ENCODE measurements at regions not wholly inside any gene's neighbourhood (a gene's known extent, or its start where the extent isn't known, plus 50 kb on each side); places are given as distances from the start of the nearest gene placed in this dataset.

DNA sequence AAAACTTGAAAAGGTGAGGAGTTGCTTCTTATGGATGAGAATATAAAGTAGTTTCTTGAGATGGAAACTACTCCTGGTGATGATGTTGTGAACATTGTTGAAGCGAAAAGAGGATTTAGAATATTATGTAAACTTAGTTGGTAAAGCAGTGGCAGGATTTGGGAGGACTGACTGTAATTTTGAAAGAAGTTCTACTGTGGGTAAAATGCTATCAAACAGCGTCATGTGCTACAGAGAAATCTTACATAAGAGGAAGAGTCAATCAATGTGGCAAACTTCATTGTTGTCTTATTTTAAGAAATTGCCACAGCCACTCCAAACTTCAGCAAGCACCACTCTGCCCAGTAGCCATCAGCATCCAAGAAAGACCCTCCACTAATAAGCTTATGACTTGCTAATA is 112.9 kb upstream of the ZEB2 start:
- ATAC-seq (ENCODE audit: poor library complexity) = no peak
- H3K4me1 ChIP-seq (ENCODE audit: insufficient read depth, low read length) = no peaks in the 10 kb centered on the region
- DNase-seq = no peak
- H3K27me3 ChIP-seq (ENCODE audit: control insufficient read depth in 1 of 2, insufficient read depth in 2 of 2, low read length in 2 of 2) = no peaks in the 10 kb centered on the region
- Mint-ChIP-seq H3K27me3 (no peaks in the 10 kb centered on the region), H3K36me3 (ENCODE audit: low read depth) (no peaks in the 10 kb centered on the region), H3K4me1 (ENCODE audit: low read depth) (no peaks in the 10 kb centered on the region), H3K27ac (no peak overlapping the region), H3K4me3 (no peak overlapping the region), H3K9me3 (peaks cover 5% of the 10 kb centered on the region)
- no peaks in the 10 kb centered on the region for H3K9me3 ChIP-seq (ENCODE audit: control insufficient read depth in 1 of 2, insufficient read depth in 1 of 2, low read length in 2 of 2)
- CTCF ChIA-PET = no interaction called here
- H3K27ac ChIP-seq (ENCODE audit: low read depth in 1 of 2, low read length in 2 of 2) = no peak overlapping the region
- intact Hi-C loops (cut with DNase I, micrococcal nuclease) = no loop called here
- TF ChIP-seq, protein P1, sequence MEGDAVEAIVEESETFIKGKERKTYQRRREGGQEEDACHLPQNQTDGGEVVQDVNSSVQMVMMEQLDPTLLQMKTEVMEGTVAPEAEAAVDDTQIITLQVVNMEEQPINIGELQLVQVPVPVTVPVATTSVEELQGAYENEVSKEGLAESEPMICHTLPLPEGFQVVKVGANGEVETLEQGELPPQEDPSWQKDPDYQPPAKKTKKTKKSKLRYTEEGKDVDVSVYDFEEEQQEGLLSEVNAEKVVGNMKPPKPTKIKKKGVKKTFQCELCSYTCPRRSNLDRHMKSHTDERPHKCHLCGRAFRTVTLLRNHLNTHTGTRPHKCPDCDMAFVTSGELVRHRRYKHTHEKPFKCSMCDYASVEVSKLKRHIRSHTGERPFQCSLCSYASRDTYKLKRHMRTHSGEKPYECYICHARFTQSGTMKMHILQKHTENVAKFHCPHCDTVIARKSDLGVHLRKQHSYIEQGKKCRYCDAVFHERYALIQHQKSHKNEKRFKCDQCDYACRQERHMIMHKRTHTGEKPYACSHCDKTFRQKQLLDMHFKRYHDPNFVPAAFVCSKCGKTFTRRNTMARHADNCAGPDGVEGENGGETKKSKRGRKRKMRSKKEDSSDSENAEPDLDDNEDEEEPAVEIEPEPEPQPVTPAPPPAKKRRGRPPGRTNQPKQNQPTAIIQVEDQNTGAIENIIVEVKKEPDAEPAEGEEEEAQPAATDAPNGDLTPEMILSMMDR (IDR thresholded peaks at IDR 0.05) = no peak
- H3K36me3 ChIP-seq (ENCODE audit: insufficient read depth, low read length) = no peaks in the 10 kb centered on the region
- POLR2A ChIA-PET = no interaction called here
- no peak overlapping the region for H3K4me3 ChIP-seq (ENCODE audit: low read length)

DNA sequence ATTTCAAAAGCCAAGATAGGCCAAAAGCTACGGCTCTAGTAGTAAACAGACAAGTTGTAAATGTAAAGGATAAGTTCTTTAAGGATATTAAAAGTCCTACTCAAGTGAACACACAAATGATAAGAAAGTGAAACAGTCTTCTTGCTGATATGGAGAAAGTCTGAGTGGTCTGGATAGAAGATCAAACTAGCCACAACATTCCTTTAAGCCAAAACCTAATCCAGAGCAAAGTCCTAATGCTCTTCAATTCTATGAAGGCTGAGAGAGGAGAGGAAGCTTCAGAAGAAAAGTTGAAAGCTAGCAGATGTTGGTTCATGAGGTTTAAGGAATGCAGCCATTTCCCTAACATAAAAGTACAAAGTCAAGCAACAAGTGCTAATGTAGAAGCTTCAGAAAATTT is 111.7 kb upstream of the ZEB2 start:
- intact Hi-C loops (cut with DNase I, micrococcal nuclease) = no loop called here
- DNase-seq = no peak
- CTCF ChIA-PET = no interaction called here
- Histone ChIP-seq H3K27me3 (ENCODE audit: control insufficient read depth in 1 of 2, insufficient read depth in 2 of 2, low read length in 2 of 2) (no peaks in the 10 kb centered on the region), H3K4me1 (ENCODE audit: insufficient read depth, low read length) (no peaks in the 10 kb centered on the region), H3K4me3 (ENCODE audit: low read length) (no peak overlapping the region), H3K9me3 (ENCODE audit: control insufficient read depth in 1 of 2, insufficient read depth in 1 of 2, low read length in 2 of 2) (no peaks in the 10 kb centered on the region), H3K36me3 (ENCODE audit: insufficient read depth, low read length) (no peaks in the 10 kb centered on the region), H3K27ac (ENCODE audit: low read depth in 1 of 2, low read length in 2 of 2) (no peak overlapping the region)
- no peak for ATAC-seq (ENCODE audit: poor library complexity)
- TF ChIP-seq, protein P1 (IDR thresholded peaks at IDR 0.05) = no peak
- H3K36me3 Mint-ChIP-seq (ENCODE audit: low read depth) = no peaks in the 10 kb centered on the region
- H3K9me3 Mint-ChIP-seq = peaks cover 3% of the 10 kb centered on the region
- H3K27ac Mint-ChIP-seq = no peak overlapping the region
- POLR2A ChIA-PET = no interaction called here
- no peaks in the 10 kb centered on the region for H3K27me3 Mint-ChIP-seq
- no peaks in the 10 kb centered on the region for H3K4me1 Mint-ChIP-seq (ENCODE audit: low read depth)
- no peak overlapping the region for H3K4me3 Mint-ChIP-seq

DNA sequence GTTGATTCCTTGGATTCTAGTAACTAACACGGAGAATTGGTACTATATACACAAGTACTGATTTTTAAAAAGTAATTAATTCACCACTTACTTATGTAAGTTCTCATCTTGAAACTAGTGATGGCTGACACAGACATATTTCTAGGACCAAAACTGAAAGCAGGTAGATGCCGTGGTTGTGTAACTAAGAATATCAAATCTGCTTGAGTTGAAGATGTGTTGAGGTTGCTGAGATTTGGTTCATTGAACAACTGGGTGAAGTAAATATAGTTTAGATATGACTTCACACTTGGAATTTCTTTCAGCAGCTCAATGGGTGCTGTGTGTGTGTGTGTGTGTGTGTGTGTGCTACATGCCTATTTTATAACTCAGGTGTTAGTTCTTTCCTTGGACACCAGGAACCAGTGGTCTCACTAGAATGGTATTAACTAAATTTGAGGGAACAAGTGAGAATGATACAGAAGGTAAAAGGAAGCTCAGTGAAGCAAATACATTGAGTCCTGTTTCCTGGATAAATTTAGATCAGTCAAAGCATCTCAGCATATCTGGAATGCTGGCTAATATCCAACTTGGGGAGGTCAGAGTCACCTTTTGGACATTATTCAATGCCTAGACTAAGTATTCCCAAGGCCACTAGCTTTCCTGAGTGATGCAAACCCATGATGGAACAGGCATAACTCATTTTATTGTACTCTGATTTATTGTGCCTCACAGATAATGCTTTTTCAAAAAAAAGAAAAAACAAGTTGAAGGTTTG is 110.7 kb upstream of the ZEB2 start:
- DNase-seq (peak in 1 of 14 experiments; percentile 7), ATAC-seq (ENCODE audit: poor library complexity) (no peak)
- H3K27ac ChIP-seq (ENCODE audit: low read depth in 1 of 2, low read length in 2 of 2) = no peak overlapping the region
- Mint-ChIP-seq H3K9me3 (peaks cover 3% of the 10 kb centered on the region), H3K27me3 (no peaks in the 10 kb centered on the region), H3K27ac (no peak overlapping the region), H3K36me3 (ENCODE audit: low read depth) (no peaks in the 10 kb centered on the region), H3K4me1 (ENCODE audit: low read depth) (no peaks in the 10 kb centered on the region), H3K4me3 (no peak overlapping the region)
- POLR2A ChIA-PET = no interaction called here
- H3K9me3 ChIP-seq (ENCODE audit: control insufficient read depth in 1 of 2, insufficient read depth in 1 of 2, low read length in 2 of 2) = no peaks in the 10 kb centered on the region
- no peak overlapping the region for H3K4me3 ChIP-seq (ENCODE audit: low read length)
- no peaks in the 10 kb centered on the region for H3K36me3 ChIP-seq (ENCODE audit: insufficient read depth, low read length)
- CTCF ChIA-PET = no interaction called here
- H3K4me1 ChIP-seq (ENCODE audit: insufficient read depth, low read length) = no peaks in the 10 kb centered on the region
- no peaks in the 10 kb centered on the region for H3K27me3 ChIP-seq (ENCODE audit: control insufficient read depth in 1 of 2, insufficient read depth in 2 of 2, low read length in 2 of 2)
- TF ChIP-seq, protein P1 (IDR thresholded peaks at IDR 0.05) = no peak
- intact Hi-C loops (cut with DNase I, micrococcal nuclease) = no loop called here
